K562 (cell line): ENCODE measurements at regions not wholly inside any gene's neighbourhood (a gene's known extent, or its start where the extent isn't known, plus 50 kb on each side); places are given as distances from the start of the nearest gene placed in this dataset.
"Not testable (repeated sequence)": the region's sequence is repeated elsewhere in the genome, so short reads cannot be mapped to it uniquely, and the experiment has no call there.

ENCODE experiments used
- ATAC-seq: fragments of 200-7000 bp; cut with Tn5 transposase; 3 replicates; pipeline ENCODE4 v1.9.1; 2020; ENCODE audit warnings: moderate library complexity
- BruUV-seq: library from RNA; stranded (reverse); fragments of 400-500 nt; replicated peaks from 2 replicates; lab custom pipeline; 2021; lab: Mats Ljungman, UMichigan
- CTCF ChIA-PET: fragments of 300-600 bp; formaldehyde crosslinking; extraction: SDS; loops from one replicate; lab custom pipeline; 2021; ENCODE audit warnings: low intra/inter-chr PET ratio; lab: Yijun Ruan, JAX
- POLR2A ChIA-PET: fragments of 300-600, 350-650 bp; sonication (Branson Sonifier 250); formaldehyde crosslinking; extraction: SDS; loops from one replicate; lab custom pipeline; 2021; ENCODE audit warnings: antibody characterized with exemption, inconsistent platforms; lab: Yijun Ruan, JAX
- DNase-seq, 4 experiments: peaks; one replicate each; pipeline versions ENCODE4 v3.0.0 to v3.0.0-alpha.2; 2011 to 2018; ENCODE audit warnings: low spot score in 3 of 4, mixed read lengths in 3 of 4; ENCODE audit errors: extremely low read depth in 1 of 4
- FAIRE-seq: peaks from 2 replicates; lab custom pipeline; 2011; peaks lifted over from hg19 to GRCh38; lab: Jason Lieb, UNC
- H2AFZ ChIP-seq: 2 replicates; pipeline ENCODE4 v1.6.0; 2011; ENCODE audit warnings: low read depth, low read length, control low read depth, inconsistent platforms
- H3K27ac ChIP-seq: fragments of 200-600 bp; 3 replicates; pipeline ENCODE4 v1.8.0; 2011; ENCODE audit warnings: low read depth, mild to moderate bottlenecking, control low read depth, inconsistent platforms, low read length, moderate library complexity, mixed read lengths; ENCODE audit errors: extremely low read depth
- H3K27me3 ChIP-seq, 2 experiments: fragments of 300-600 bp in 1 of 2; 2 replicates in 1 of 2; 3 replicates in 1 of 2; pipeline versions ENCODE4 v1.6.0 to v1.8.0; 2011; ENCODE audit warnings: inconsistent platforms in 2 of 2, low read length in 2 of 2, mild to moderate bottlenecking in 1 of 2, mixed read lengths in 1 of 2, moderate library complexity in 1 of 2; ENCODE audit not compliant: control insufficient read depth in 2 of 2, insufficient read depth in 2 of 2
- H3K36me3 ChIP-seq: fragments of 300-600 bp; 3 replicates; pipeline ENCODE4 v1.8.0; 2011; ENCODE audit warnings: mild to moderate bottlenecking, low read length, inconsistent platforms; ENCODE audit not compliant: control insufficient read depth, insufficient read depth
- H3K4me1 ChIP-seq, 2 experiments: fragments of 200-600 bp in 1 of 2; replicated peaks in 1 of 2; 2 replicates in 1 of 2; 3 replicates in 1 of 2; pipeline versions ENCODE4 v1.5.1 to v1.8.0; 2011; ENCODE audit warnings: inconsistent platforms in 2 of 2, low read length in 2 of 2, mild to moderate bottlenecking in 1 of 2, mixed read lengths in 1 of 2, moderate library complexity in 1 of 2; ENCODE audit not compliant: control insufficient read depth in 2 of 2, insufficient read depth in 2 of 2
- H3K4me2 ChIP-seq: 2 replicates; pipeline ENCODE4 v1.6.1; 2011; ENCODE audit warnings: low read length, control low read depth, inconsistent platforms, mixed read lengths; ENCODE audit not compliant: insufficient read depth
- H3K4me3 ChIP-seq: fragments of 200-600 bp; sonication (generic), shearing (Covaris generic); 2 replicates; pipeline ENCODE4 v1.5.1; 2016; ENCODE audit warnings: control low read depth, inconsistent platforms
- H3K79me2 ChIP-seq: fragments of 200-600 bp; 3 replicates; pipeline ENCODE4 v1.8.0; 2011; ENCODE audit warnings: low read length, inconsistent platforms; ENCODE audit not compliant: control insufficient read depth, insufficient read depth
- H3K9ac ChIP-seq, 2 experiments: 2 replicates each; pipeline versions ENCODE4 v1.6.0 to v1.6.1; 2011; ENCODE audit warnings: low read depth in 2 of 2, low read length in 2 of 2, control low read depth in 1 of 2, inconsistent platforms in 1 of 2, mild to moderate bottlenecking in 1 of 2, mixed read lengths in 1 of 2; ENCODE audit not compliant: insufficient read depth in 1 of 2
- H3K9me1 ChIP-seq: one replicate; pipeline ENCODE4 v1.6.0; 2011; ENCODE audit warnings: inconsistent platforms, mild to moderate bottlenecking, low read length, moderate library complexity; ENCODE audit not compliant: control insufficient read depth, insufficient read depth
- H3K9me3 ChIP-seq: replicated peaks from 2 replicates; pipeline ENCODE4 v1.5.1; 2011; ENCODE audit warnings: low read depth, low read length, inconsistent platforms; ENCODE audit not compliant: control insufficient read depth, insufficient read depth
- H4K20me1 ChIP-seq: replicated peaks from 2 replicates; pipeline ENCODE4 v1.6.1; 2011; ENCODE audit warnings: low read length, inconsistent platforms, mixed read lengths; ENCODE audit not compliant: control insufficient read depth, insufficient read depth
- GABPB2 ChIP-seq: fragments of 250-450 bp; sonication (Bioruptor Pico); conservative IDR thresholded peaks from 2 replicates; pipeline ENCODE4 v1.5.1; 2021; ENCODE audit warnings: mild to moderate bottlenecking
- WGBS: fragments of 100-300 bp; shearing (Covaris generic); methylation state at CpG from one replicate; pipeline ENCODE4 v1.1.6; 2016; ENCODE audit warnings: low coverage, mixed read lengths; ENCODE audit not compliant: insufficient coverage; ENCODE audit errors: missing lambda C conversion rate; 5-methylcytosine and 5-hydroxymethylcytosine counted together
- in situ Hi-C: fragments of 300-500 bp; cut with MboI; formaldehyde crosslinking; loops from 4 replicates; pipeline ENCODE4 v1.15.0; 2018; ENCODE audit warnings: inconsistent platforms, mixed read lengths
- intact Hi-C: fragments of 100-400 bp; cut with micrococcal nuclease; formaldehyde crosslinking; loops from 2 replicates; pipeline ENCODE4 v1.14.2; 2022

GRCh38 chr12:42716491-42716891 lies 126.9 kb upstream of the PRICKLE1 start (continued):
- no peak for TF ChIP-seq GABPB2 (CRISPR knock-in tag)

- H3K36me3 ChIP-seq, CTCF ChIA-PET, H3K9me1 ChIP-seq, H3K79me2 ChIP-seq, H3K27ac ChIP-seq, H4K20me1 ChIP-seq, H2AFZ ChIP-seq, H3K4me3 ChIP-seq, H3K9ac ChIP-seq, ATAC-seq, H3K4me1 ChIP-seq, DNase-seq, FAIRE-seq, BruUV-seq, H3K4me2 ChIP-seq, in situ Hi-C loops, H3K27me3 ChIP-seq, H3K9me3 ChIP-seq, intact Hi-C loops: not testable (repeated sequence)
- 2% methylated on average over 3 of the region's 3 CpGs for WGBS
- POLR2A ChIA-PET: interaction anchor here (0.7 kb wide), 1 partner anchor 173 kb away, joined by 4 read pairs; no protein-coding TSS in a partner anchor
Observed at GRCh38 chr12:42713566-42713965, 124.0 kb upstream of the PRICKLE1 start.

- H3K27me3 ChIP-seq, H3K79me2 ChIP-seq, H2AFZ ChIP-seq, DNase-seq, POLR2A ChIA-PET, H4K20me1 ChIP-seq, CTCF ChIA-PET, FAIRE-seq, H3K9ac ChIP-seq, H3K4me3 ChIP-seq, intact Hi-C loops, H3K4me2 ChIP-seq, H3K9me1 ChIP-seq, H3K36me3 ChIP-seq, ATAC-seq, H3K27ac ChIP-seq, H3K9me3 ChIP-seq, H3K4me1 ChIP-seq, in situ Hi-C loops, BruUV-seq: not testable (repeated sequence)
- WGBS: 0% methylated on average over 5 of the region's 6 CpGs
Observed at GRCh38 chr12:42708374-42708773, 118.8 kb upstream of the PRICKLE1 start.
